ENCODE measurements at regions not wholly inside any gene's neighbourhood (a gene's known extent, or its start where the extent isn't known, plus 50 kb on each side); places are given as distances from the start of the nearest gene placed in this dataset.

DNA sequence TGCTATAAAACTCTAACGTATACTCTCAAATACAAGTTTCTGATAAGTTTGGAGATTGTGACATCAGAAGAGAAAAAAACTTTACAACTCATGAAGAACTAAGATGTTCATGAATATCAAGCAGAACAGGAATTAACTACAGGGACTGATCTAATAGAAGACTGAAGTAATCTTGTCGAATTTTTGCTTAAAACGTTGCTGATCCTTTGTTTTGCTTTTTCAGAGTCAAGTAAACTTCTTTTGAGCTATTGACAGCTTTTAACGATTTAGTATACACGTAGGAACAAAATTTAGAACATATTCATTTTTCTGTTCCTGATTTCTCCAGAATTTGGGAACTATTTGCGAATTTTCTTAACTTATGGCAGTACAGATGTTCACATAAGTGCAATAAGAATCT, 610.2 kb downstream of the SI start:
- intact Hi-C loops (cut with DNase I): no loop called here
- TF ChIP-seq, protein P1, sequence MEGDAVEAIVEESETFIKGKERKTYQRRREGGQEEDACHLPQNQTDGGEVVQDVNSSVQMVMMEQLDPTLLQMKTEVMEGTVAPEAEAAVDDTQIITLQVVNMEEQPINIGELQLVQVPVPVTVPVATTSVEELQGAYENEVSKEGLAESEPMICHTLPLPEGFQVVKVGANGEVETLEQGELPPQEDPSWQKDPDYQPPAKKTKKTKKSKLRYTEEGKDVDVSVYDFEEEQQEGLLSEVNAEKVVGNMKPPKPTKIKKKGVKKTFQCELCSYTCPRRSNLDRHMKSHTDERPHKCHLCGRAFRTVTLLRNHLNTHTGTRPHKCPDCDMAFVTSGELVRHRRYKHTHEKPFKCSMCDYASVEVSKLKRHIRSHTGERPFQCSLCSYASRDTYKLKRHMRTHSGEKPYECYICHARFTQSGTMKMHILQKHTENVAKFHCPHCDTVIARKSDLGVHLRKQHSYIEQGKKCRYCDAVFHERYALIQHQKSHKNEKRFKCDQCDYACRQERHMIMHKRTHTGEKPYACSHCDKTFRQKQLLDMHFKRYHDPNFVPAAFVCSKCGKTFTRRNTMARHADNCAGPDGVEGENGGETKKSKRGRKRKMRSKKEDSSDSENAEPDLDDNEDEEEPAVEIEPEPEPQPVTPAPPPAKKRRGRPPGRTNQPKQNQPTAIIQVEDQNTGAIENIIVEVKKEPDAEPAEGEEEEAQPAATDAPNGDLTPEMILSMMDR (IDR thresholded peaks at IDR 0.05): no peak
- Histone ChIP-seq H3K27me3 (no peaks in the 10 kb centered on the region), H3K4me3 (no peak overlapping the region), H3K9me3 (peaks cover 0 to 14% (median 0%) of the 10 kb centered on the region in 12 donors), H3K27ac (no peak overlapping the region), H3K36me3 (no peaks in the 10 kb centered on the region), H3K4me1 (no peaks in the 10 kb centered on the region)
- WGBS, 4 donors: 45 to 62% (median 59%) methylated on average over 6 of the region's 6 CpGs
- ATAC-seq (no peak), DNase-seq (no peak)

DNA sequence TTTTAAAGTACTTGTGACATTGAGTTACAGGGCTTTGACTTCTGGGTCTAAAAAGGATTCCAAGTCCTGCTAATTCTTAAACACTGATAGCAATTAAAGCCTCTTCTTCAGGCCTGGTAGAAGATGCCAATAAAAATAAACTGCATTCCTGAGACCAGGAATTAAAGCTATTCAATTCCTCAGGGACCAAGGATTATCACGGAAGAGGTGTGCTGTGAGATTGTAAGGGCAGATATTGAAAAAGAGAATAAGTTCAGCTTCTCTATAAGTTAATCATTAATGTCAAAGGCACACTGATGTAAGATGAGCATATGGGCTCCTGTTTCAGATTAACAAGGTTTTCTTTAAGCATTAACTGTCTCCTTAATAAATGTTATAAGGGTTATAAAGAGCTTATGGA, 611.3 kb downstream of the SI start:
- no peak for TF ChIP-seq POLR2A (IDR thresholded peaks at IDR 0.05)
- TF ChIP-seq, protein P1 (IDR thresholded peaks at IDR 0.05): no peak
- DNase-seq (no peak), ATAC-seq (no peak)
- Histone ChIP-seq H3K36me3 (no peaks in the 10 kb centered on the region), H3K4me3 (no peak overlapping the region), H3K4me1 (no peaks in the 10 kb centered on the region), H3K9me3 (peaks cover 0 to 11% (median 0%) of the 10 kb centered on the region in 12 donors), H3K27me3 (no peaks in the 10 kb centered on the region), H3K27ac (no peak overlapping the region)
- WGBS, 4 donors: 78 to 89% (median 80%) methylated on average over 1 of the region's 1 CpG
- intact Hi-C loops (cut with DNase I): no loop called here

DNA sequence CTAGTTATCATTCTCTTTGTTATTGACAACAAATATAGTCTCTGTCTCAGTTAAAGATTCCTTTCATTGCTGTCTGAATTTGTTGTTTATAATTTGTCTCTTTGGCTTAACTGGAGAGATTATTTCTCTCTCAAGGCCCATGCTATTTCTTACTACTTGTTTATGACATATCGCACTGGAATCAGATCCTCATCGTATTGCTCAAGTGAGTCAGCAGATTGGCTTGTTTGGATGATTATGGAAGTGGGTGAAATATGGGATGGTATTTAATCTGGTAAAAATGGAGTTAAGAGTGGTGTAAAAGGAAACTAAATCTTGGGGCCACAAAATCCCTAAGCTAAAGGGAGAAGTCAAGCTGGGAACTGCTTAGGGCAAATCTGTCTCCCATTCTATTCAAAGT, 613.1 kb downstream of the SI start:
- no peak for TF ChIP-seq POLR2A (IDR thresholded peaks at IDR 0.05)
- TF ChIP-seq, protein P1 (IDR thresholded peaks at IDR 0.05): no peak
- DNase-seq: no peak
- intact Hi-C loops (cut with DNase I): no loop called here
- Histone ChIP-seq H3K27me3 (no peaks in the 10 kb centered on the region), H3K27ac (no peak overlapping the region), H3K36me3 (no peaks in the 10 kb centered on the region), H3K4me1 (no peaks in the 10 kb centered on the region), H3K4me3 (no peak overlapping the region), H3K9me3 (peaks cover 0 to 11% (median 0%) of the 10 kb centered on the region in 12 donors)
- 80 to 91% (median 87%) methylated on average over 2 of the region's 2 CpGs for WGBS, 4 donors
- no peak for ATAC-seq

DNA sequence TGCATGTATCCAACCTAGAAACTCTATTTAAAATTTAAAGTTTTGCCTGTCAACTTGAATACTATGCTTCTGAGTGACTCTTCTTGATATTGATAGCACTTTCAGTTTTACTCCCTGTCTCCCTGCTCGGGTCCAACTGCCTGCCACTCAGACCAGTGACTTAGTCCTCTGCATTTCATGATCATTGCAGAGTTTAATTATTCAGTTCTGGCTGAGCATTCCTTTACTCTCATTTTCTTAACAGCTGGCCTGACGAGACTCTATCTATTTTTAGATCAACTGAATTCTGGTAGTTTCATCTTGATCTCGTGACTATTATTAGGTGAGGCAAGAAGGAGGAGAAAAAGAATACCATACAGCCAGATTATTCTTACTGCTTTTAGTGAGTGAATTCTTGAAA, 617.4 kb downstream of the SI start:
- 34 to 44% (median 37%) methylated on average over 3 of the region's 3 CpGs for WGBS, 4 donors
- Histone ChIP-seq H3K4me3 (peak overlapping the region in 3 of 12 donors; percentile 10 to 35 (median 33)), H3K27ac (no peak overlapping the region), H3K27me3 (no peaks in the 10 kb centered on the region), H3K4me1 (no peaks in the 10 kb centered on the region), H3K9me3 (peaks cover 0 to 4% (median 0%) of the 10 kb centered on the region in 12 donors), H3K36me3 (no peaks in the 10 kb centered on the region)
- no peak for DNase-seq
- TF ChIP-seq, protein P1 (IDR thresholded peaks at IDR 0.05): no peak
- no peak for TF ChIP-seq POLR2A (IDR thresholded peaks at IDR 0.05)
- intact Hi-C loops (cut with DNase I): no loop called here
- no peak for ATAC-seq

Measured in heart left ventricle (tissue), 16 donors.